H1 (cell line): ENCODE measurements at regions not wholly inside any gene's neighbourhood (a gene's known extent, or its start where the extent isn't known, plus 50 kb on each side); places are given as distances from the start of the nearest gene placed in this dataset.

Source experiments
- JUND ChIP-seq: IDR thresholded peaks from 2 replicates; pipeline ENCODE4 v1.6.1; 2011; ENCODE audit warnings: mild to moderate bottlenecking, improper control_type of control experiment, low read length
- SIX5 ChIP-seq: IDR thresholded peaks from 2 replicates; pipeline ENCODE4 v1.6.1; 2011; ENCODE audit warnings: mild to moderate bottlenecking, low read depth, low read length

GRCh38 chr2:147100406-147101035, 744.3 kb upstream of the ACVR2A start (continued):
- TF ChIP-seq JUND (no peak), SIX5 (no peak)
